ENCODE measurements at regions not wholly inside any gene's neighbourhood (a gene's known extent, or its start where the extent isn't known, plus 50 kb on each side); places are given as distances from the start of the nearest gene placed in this dataset.

DNA sequence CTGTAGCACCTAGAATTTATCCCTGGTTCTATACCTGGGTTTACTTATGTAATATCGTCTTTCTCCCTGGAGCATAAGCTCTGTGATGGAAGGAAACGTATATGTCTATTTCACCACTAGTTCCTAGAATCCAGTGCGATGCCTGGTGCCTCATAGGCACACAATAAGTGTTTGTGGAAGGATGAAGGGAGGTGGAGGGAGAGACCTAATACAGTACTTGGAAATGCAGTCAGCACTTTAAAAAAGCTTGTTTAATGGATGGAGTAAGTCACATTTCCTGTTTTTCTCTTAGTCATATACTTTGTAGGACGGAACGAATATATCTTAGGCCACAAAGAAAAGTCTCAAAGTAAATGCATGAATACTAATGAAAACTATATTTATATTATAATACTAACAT, 186.5 kb upstream of the HMGA2 start:
- TF ChIP-seq, protein P1, sequence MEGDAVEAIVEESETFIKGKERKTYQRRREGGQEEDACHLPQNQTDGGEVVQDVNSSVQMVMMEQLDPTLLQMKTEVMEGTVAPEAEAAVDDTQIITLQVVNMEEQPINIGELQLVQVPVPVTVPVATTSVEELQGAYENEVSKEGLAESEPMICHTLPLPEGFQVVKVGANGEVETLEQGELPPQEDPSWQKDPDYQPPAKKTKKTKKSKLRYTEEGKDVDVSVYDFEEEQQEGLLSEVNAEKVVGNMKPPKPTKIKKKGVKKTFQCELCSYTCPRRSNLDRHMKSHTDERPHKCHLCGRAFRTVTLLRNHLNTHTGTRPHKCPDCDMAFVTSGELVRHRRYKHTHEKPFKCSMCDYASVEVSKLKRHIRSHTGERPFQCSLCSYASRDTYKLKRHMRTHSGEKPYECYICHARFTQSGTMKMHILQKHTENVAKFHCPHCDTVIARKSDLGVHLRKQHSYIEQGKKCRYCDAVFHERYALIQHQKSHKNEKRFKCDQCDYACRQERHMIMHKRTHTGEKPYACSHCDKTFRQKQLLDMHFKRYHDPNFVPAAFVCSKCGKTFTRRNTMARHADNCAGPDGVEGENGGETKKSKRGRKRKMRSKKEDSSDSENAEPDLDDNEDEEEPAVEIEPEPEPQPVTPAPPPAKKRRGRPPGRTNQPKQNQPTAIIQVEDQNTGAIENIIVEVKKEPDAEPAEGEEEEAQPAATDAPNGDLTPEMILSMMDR (IDR thresholded peaks at IDR 0.05; ENCODE audit: insufficient read depth, low read length), result no peak
- TF ChIP-seq POLR2AphosphoS5 (IDR thresholded peaks at IDR 0.05; ENCODE audit: low read depth) (no peak), SPI1 (IDR thresholded peaks at IDR 0.05; ENCODE audit: borderline replicate concordance, low read depth) (no peak), GABPA (IDR thresholded peaks at IDR 0.05; ENCODE audit: low read depth) (no peak)
- TF ChIP-seq, protein P2, sequence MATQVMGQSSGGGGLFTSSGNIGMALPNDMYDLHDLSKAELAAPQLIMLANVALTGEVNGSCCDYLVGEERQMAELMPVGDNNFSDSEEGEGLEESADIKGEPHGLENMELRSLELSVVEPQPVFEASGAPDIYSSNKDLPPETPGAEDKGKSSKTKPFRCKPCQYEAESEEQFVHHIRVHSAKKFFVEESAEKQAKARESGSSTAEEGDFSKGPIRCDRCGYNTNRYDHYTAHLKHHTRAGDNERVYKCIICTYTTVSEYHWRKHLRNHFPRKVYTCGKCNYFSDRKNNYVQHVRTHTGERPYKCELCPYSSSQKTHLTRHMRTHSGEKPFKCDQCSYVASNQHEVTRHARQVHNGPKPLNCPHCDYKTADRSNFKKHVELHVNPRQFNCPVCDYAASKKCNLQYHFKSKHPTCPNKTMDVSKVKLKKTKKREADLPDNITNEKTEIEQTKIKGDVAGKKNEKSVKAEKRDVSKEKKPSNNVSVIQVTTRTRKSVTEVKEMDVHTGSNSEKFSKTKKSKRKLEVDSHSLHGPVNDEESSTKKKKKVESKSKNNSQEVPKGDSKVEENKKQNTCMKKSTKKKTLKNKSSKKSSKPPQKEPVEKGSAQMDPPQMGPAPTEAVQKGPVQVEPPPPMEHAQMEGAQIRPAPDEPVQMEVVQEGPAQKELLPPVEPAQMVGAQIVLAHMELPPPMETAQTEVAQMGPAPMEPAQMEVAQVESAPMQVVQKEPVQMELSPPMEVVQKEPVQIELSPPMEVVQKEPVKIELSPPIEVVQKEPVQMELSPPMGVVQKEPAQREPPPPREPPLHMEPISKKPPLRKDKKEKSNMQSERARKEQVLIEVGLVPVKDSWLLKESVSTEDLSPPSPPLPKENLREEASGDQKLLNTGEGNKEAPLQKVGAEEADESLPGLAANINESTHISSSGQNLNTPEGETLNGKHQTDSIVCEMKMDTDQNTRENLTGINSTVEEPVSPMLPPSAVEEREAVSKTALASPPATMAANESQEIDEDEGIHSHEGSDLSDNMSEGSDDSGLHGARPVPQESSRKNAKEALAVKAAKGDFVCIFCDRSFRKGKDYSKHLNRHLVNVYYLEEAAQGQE (IDR thresholded peaks at IDR 0.05; ENCODE audit: insufficient replicate concordance, low read depth), result no peak

Measured in HL-60 (cell line).